Fibroblast of villous mesenchyme (primary cell): ENCODE measurements at regions not wholly inside any gene's neighbourhood (a gene's known extent, or its start where the extent isn't known, plus 50 kb on each side); places are given as distances from the start of the nearest gene placed in this dataset.

ENCODE experiments used
- DNase-seq: peaks from one replicate; pipeline ENCODE4 v3.0.0-alpha.2; 2010; ENCODE audit warnings: low read depth
- H3K4me3 ChIP-seq: 2 replicates; pipeline ENCODE4 v1.5.1; 2011; ENCODE audit warnings: low read depth, mild to moderate bottlenecking, low read length
- CTCF ChIP-seq: IDR thresholded peaks from 2 replicates; pipeline ENCODE4 v1.5.1; 2012; ENCODE audit warnings: low read depth, mild to moderate bottlenecking, low read length; ENCODE audit not compliant: insufficient read depth

DNA sequence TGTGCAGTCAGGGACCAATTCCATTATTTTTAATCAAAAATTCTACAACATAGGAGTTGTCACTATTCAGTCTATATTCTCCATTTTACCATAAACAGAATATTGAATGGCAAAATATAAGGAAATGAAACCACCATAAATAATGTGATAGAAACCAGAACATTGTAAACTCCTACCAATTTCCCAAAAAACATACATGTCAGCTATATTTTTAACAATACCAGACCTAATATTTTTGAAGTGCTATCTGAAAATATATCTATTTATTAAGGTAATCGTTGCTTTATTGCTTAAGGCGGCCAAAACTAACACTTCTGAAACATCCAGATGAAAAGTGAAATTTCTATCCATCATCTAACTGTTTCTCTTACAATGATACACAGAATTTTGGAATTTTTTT, 123.0 kb upstream of the C11orf58 start:
- no peak for TF ChIP-seq CTCF
- no peak overlapping the region for H3K4me3 ChIP-seq
- DNase-seq = no peak

DNA sequence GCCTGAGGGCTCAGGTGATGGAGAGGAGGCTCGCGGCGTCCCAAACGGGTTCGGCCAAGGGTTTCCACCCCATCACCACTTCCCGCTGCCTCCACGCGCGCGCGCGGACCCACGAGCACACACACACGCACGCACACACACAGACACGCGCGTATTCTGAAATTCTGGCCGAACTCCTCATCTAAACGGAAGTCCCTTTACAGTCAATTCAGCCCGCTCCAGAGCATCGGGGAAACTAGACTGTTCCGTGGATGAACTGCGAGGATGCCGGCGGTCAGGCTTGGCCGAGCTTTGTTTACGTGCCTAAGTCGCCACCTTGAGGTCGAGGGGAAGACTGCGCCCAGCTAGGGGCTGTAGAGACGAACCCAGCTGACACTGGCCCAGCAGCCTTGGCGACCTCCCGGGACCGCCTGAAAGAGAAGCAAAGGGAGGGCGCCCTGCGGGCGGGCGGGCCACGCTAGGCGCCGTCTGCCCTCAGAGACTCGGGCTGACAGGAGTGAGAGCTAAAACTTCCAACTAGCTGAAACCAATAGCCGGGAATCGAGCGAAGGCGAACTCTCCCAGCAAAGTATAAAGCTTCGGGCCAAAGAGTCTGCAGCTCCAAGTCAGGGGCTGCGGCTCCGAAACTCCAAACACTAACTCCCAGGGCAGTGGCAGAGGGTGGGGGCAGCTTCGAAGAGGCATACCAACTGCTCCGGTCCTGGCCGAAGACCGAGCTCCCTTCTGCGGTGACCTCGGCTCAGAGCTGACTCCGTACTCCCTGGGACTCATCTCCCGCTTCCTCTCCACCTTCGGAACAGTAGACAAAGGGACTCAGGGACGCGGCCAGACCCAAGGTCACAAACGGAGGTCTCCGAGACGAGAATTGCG, 124.7 kb upstream of the C11orf58 start:
- TF ChIP-seq CTCF = peak; percentile 93
- peak; percentile 88 for DNase-seq
- peak overlapping the region; percentile 60 for H3K4me3 ChIP-seq

GRCh38 chr11:16613262-16613511, 125.3 kb upstream of the C11orf58 start:
- DNase-seq = no peak
- peak overlapping the region; percentile 60 for H3K4me3 ChIP-seq
- TF ChIP-seq CTCF = no peak

DNA sequence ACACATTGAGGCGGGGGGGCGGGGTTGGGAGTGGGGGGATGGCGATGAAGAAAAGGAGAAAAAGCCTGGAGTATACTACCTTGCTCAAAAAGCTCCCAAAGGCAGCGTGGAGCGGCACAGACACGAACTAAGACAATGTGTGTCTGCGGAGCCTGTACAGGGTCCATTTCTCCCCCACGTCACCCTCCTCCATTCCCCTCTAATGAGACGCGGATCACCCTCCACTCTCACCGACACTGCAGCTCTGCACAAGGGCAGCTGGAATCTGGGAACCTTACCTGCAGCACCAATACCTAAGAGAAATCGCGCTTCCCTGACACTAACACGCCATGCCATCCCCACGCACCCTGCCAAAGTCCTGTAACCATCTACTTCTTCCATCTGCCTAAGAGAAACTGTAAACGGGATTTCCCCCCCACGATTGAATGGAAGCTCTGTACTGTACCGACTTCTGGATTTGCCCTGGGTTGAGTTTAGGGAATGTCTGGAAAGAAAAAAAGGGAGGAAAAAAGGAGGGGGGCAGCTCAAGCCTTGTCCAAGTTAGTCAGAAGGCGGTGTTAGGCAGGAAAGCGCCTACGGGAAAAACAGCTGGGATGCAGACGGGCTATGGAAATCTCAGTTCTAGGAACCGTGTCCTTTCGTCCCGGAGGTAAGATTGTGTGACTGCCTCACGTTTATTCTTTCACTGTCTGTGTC, 125.7 kb upstream of the C11orf58 start:
- TF ChIP-seq CTCF = no peak
- peak; percentile 34 for DNase-seq
- H3K4me3 ChIP-seq = peak overlapping the region; percentile 60

DNA sequence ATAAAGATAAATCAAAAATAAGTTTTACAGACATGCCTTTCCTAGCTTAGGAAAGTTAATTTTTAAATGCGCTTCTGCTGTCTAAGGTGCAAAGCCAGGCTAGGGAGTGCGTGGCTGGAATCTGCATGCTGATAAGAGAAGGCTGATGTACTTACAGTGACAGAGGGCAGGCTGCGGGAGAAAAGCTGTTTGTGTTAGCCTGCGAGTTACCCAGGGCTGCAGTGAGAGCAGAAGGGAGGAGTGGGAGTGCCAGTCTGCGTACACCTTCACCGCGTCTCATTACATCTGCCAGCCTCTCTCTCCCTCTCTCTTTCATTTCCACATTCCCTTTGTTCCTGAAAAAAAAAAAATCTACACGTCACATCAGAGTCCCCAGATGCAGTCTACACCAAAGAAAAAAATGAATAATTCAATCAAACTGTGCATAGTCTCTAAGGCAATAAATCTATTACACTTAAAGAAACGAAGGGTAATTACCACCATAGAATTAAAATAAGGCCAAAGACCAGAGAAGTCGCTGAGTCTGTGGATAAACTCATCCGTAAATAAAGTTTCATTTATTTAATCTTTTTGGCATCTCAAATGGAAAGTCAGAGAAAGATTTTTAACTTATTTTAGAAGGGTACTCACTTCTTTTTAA, 126.4 kb upstream of the C11orf58 start:
- H3K4me3 ChIP-seq = no peak overlapping the region
- DNase-seq = no peak
- no peak for TF ChIP-seq CTCF

DNA sequence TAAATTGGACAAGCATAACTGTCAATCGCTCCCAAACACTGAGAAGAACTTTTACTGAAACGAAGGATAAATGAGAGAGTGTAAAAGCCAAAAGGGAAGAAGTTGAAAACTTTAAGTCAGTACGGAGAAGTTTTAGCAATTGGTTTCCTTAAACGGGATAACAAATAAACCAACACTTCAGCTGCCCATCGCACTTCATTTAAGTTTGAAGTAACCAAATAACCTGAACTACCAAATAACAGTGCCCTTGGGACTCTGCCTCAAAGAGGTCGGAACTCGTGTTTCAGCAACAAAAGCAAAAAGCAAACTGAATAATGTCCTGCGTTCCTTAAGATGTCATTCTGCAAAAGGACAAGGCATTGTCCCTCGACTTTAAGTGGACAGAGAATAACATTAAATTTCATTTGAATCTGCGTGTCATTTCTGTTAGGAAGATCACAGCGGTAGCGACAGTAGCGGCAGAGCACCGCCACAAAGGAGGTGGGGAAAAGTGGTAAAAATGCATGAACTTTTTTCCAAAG, 127.0 kb upstream of the C11orf58 start:
- DNase-seq = no peak
- no peak overlapping the region for H3K4me3 ChIP-seq
- no peak for TF ChIP-seq CTCF
